ENCODE measurements at regions not wholly inside any gene's neighbourhood (a gene's known extent, or its start where the extent isn't known, plus 50 kb on each side); places are given as distances from the start of the nearest gene placed in this dataset.

DNA sequence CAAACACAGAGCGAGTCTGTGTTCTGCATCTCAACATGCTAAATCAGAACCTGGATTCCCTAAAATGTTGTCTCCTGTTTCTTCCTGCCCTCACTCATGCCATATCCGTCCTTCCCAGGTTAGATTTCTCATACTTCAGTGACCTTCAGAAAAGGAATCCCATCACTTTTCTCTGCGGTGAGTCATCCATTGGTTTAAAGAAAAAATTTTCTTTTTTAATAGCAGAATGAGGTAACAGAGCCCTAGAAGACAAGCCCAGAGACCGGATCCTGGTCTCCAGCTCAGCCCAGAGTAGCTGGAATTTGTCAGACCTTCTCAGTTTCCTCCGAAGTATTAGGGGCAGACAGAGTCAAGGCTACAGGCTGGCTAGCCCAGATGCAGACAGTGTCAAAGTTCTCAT lies 143.2 kb upstream of the DMRT1 start:
- no peak overlapping the region for H2BK20ac ChIP-seq (ENCODE audit: low read length)
- H2BK120ac ChIP-seq (replicated peaks; ENCODE audit: low read depth, low read length): no peak overlapping the region
- H4K91ac ChIP-seq (replicated peaks; ENCODE audit: insufficient read length, low read length): no peak overlapping the region
- H3K79me2 ChIP-seq (ENCODE audit: control insufficient read depth in 1 of 2, insufficient read depth in 2 of 2, low read length in 2 of 2): no peaks in the 10 kb centered on the region
- H3K23me2 ChIP-seq (ENCODE audit: low read depth, low read length): no peaks in the 10 kb centered on the region
- no peaks in the 10 kb centered on the region for H3K36me3 ChIP-seq (ENCODE audit: control insufficient read depth in 2 of 4, insufficient read depth in 4 of 4, low read length in 3 of 4)
- no peak overlapping the region for H3K4me3 ChIP-seq (ENCODE audit: extremely low read depth in 1 of 4, insufficient read depth in 2 of 4, low read depth in 3 of 4, low read length in 4 of 4)
- TF ChIP-seq SUZ12 (IDR thresholded peaks at IDR 0.05; ENCODE audit: low read length): no peak
- TF ChIP-seq, protein P1, sequence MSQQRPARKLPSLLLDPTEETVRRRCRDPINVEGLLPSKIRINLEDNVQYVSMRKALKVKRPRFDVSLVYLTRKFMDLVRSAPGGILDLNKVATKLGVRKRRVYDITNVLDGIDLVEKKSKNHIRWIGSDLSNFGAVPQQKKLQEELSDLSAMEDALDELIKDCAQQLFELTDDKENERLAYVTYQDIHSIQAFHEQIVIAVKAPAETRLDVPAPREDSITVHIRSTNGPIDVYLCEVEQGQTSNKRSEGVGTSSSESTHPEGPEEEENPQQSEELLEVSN (IDR thresholded peaks at IDR 0.05): no peak
- TF ChIP-seq ZNF274 (IDR thresholded peaks at IDR 0.05; ENCODE audit: borderline replicate concordance, extremely low read depth, low read length): no peak
- TF ChIP-seq, protein P2, sequence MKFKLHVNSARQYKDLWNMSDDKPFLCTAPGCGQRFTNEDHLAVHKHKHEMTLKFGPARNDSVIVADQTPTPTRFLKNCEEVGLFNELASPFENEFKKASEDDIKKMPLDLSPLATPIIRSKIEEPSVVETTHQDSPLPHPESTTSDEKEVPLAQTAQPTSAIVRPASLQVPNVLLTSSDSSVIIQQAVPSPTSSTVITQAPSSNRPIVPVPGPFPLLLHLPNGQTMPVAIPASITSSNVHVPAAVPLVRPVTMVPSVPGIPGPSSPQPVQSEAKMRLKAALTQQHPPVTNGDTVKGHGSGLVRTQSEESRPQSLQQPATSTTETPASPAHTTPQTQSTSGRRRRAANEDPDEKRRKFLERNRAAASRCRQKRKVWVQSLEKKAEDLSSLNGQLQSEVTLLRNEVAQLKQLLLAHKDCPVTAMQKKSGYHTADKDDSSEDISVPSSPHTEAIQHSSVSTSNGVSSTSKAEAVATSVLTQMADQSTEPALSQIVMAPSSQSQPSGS (IDR thresholded peaks at IDR 0.05; ENCODE audit: low read length): no peak
- TF ChIP-seq RNF2 (IDR thresholded peaks at IDR 0.05; ENCODE audit: borderline replicate concordance, low read depth, low read length, missing control alignments, poor library complexity, severe bottlenecking): no peak
- H3K23ac ChIP-seq (ENCODE audit: insufficient read length): no peak overlapping the region
- H2BK12ac ChIP-seq (ENCODE audit: low read depth, low read length): no peak overlapping the region
- H2BK15ac ChIP-seq (ENCODE audit: low read length): no peak overlapping the region
- H3K14ac ChIP-seq (ENCODE audit: insufficient read length): no peak overlapping the region
- FAIRE-seq (no peak), DNase-seq (ENCODE audit: low read depth in 1 of 2, low spot score in 2 of 2) (no peak)
- H3K9ac ChIP-seq (replicated peaks in 1 of 4; ENCODE audit: extremely low read depth in 1 of 4, low read depth in 3 of 4, low read length in 3 of 4): no peak overlapping the region
- no peak overlapping the region for H3K56ac ChIP-seq (replicated peaks; ENCODE audit: insufficient read length, low read depth, low read length)
- no peak overlapping the region for H4K5ac ChIP-seq (ENCODE audit: insufficient read length, low read depth, low read length)
- no peak overlapping the region for H2AK5ac ChIP-seq (ENCODE audit: low read depth, low read length)
- no peaks in the 10 kb centered on the region for H3K79me1 ChIP-seq (ENCODE audit: low read depth, low read length)
- no peak overlapping the region for H3K27ac ChIP-seq (ENCODE audit: low read depth, low read length)
- no peak overlapping the region for H4K8ac ChIP-seq (ENCODE audit: extremely low read depth, insufficient read depth, low read length)
- H3K27me3 ChIP-seq (replicated peaks in 1 of 4; ENCODE audit: control insufficient read depth in 3 of 4, extremely low read depth in 1 of 4, insufficient read depth in 3 of 4, low read length in 3 of 4): no peaks in the 10 kb centered on the region
- POLR2A ChIA-PET (ENCODE audit: partially characterized antibody): no interaction called here
- H3K4ac ChIP-seq (replicated peaks; ENCODE audit: insufficient read length, low read depth, low read length): no peak overlapping the region
- H4K20me1 ChIP-seq (replicated peaks in 1 of 2; ENCODE audit: control insufficient read depth in 1 of 2, insufficient read depth in 2 of 2, low read length in 2 of 2): no peaks in the 10 kb centered on the region
- 90% methylated on average over 5 of the region's 5 CpGs; no CpG with 5 or more reads in 1 of the 2 experiments for WGBS, 2 experiments (ENCODE audit: extremely low coverage in 1 of 2, insufficient coverage in 1 of 2, insufficient read length in 1 of 2, insufficient replicate concordance in 2 of 2, low coverage in 1 of 2, low lambda C conversion rate in 2 of 2, missing lambda C conversion rate in 1 of 2)
- CTCF ChIA-PET (ENCODE audit: partially characterized antibody): interaction anchor here (1.1 to 1.6 kb wide), 3 partner anchors 9 to 51 kb away, joined by 4 read pairs; no protein-coding TSS in a partner anchor
- no peak overlapping the region; the same call in 1 of the 2 replicates for H3K18ac ChIP-seq (ENCODE audit: extremely low read depth, low read length)
- no peak overlapping the region for H2AFZ ChIP-seq (ENCODE audit: low read length)
- H2BK5ac ChIP-seq (ENCODE audit: low read depth, low read length): no peak overlapping the region
- H3K4me2 ChIP-seq (ENCODE audit: insufficient read depth in 1 of 2, low read depth in 2 of 2, low read length in 2 of 2): no peak overlapping the region
- H3K9me3 ChIP-seq (ENCODE audit: insufficient read depth in 2 of 2, low read depth in 1 of 2, low read length in 1 of 2): no peaks in the 10 kb centered on the region
- H3K4me1 ChIP-seq (replicated peaks in 1 of 4; ENCODE audit: control insufficient read depth in 3 of 4, insufficient read depth in 4 of 4, low read length in 3 of 4): peaks cover 0 to 12% (median 6%) of the 10 kb centered on the region in 4 experiments; a peak in 4 of 7 replicates

All from H1 (cell line).